ENCODE measurements at regions not wholly inside any gene's neighbourhood (a gene's known extent, or its start where the extent isn't known, plus 50 kb on each side); places are given as distances from the start of the nearest gene placed in this dataset.

GRCh38 chr1:57683037-57683942 is 259.4 kb upstream of the DAB1 start:
- H3K4me3 Mint-ChIP-seq (ENCODE audit: unreplicated experiment): no peak overlapping the region
- DNase-seq (ENCODE audit: low spot score): no peak
- H3K36me3 Mint-ChIP-seq (ENCODE audit: low read depth): peaks cover 4% of the 10 kb centered on the region
- H3K27ac Mint-ChIP-seq (ENCODE audit: unreplicated experiment): no peak overlapping the region
- H3K27me3 Mint-ChIP-seq (ENCODE audit: low read depth): peaks cover 3% of the 10 kb centered on the region
- H3K4me1 Mint-ChIP-seq (ENCODE audit: low read depth): no peaks in the 10 kb centered on the region
- TF ChIP-seq, protein P1, sequence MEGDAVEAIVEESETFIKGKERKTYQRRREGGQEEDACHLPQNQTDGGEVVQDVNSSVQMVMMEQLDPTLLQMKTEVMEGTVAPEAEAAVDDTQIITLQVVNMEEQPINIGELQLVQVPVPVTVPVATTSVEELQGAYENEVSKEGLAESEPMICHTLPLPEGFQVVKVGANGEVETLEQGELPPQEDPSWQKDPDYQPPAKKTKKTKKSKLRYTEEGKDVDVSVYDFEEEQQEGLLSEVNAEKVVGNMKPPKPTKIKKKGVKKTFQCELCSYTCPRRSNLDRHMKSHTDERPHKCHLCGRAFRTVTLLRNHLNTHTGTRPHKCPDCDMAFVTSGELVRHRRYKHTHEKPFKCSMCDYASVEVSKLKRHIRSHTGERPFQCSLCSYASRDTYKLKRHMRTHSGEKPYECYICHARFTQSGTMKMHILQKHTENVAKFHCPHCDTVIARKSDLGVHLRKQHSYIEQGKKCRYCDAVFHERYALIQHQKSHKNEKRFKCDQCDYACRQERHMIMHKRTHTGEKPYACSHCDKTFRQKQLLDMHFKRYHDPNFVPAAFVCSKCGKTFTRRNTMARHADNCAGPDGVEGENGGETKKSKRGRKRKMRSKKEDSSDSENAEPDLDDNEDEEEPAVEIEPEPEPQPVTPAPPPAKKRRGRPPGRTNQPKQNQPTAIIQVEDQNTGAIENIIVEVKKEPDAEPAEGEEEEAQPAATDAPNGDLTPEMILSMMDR (IDR thresholded peaks at IDR 0.05): no peak
- peaks cover 22% of the 10 kb centered on the region for H3K9me3 Mint-ChIP-seq (ENCODE audit: low read depth)

- H3K4me1 Mint-ChIP-seq (ENCODE audit: low read depth): no peaks in the 10 kb centered on the region
- peaks cover 3% of the 10 kb centered on the region for H3K27me3 Mint-ChIP-seq (ENCODE audit: low read depth)
- DNase-seq (ENCODE audit: low spot score): no peak
- TF ChIP-seq, protein P1 (IDR thresholded peaks at IDR 0.05): no peak
- H3K36me3 Mint-ChIP-seq (ENCODE audit: low read depth): no peaks in the 10 kb centered on the region
- no peak overlapping the region for H3K27ac Mint-ChIP-seq (ENCODE audit: unreplicated experiment)
- H3K9me3 Mint-ChIP-seq (ENCODE audit: low read depth): peaks cover 2% of the 10 kb centered on the region
- H3K4me3 Mint-ChIP-seq (ENCODE audit: unreplicated experiment): no peak overlapping the region
These were observed 254.3 kb upstream of the DAB1 start for GRCh38 chr1:57678138-57678537.

- Mint-ChIP-seq H3K9me3 (ENCODE audit: low read depth) (peaks cover 5% of the 10 kb centered on the region), H3K27me3 (ENCODE audit: low read depth) (peaks cover 4% of the 10 kb centered on the region), H3K36me3 (ENCODE audit: low read depth) (no peaks in the 10 kb centered on the region), H3K4me3 (ENCODE audit: unreplicated experiment) (no peak overlapping the region), H3K27ac (ENCODE audit: unreplicated experiment) (no peak overlapping the region), H3K4me1 (ENCODE audit: low read depth) (no peaks in the 10 kb centered on the region)
- TF ChIP-seq, protein P1 (IDR thresholded peaks at IDR 0.05): no peak
- DNase-seq (ENCODE audit: low spot score): no peak
These were observed 251.9 kb upstream of the DAB1 start for GRCh38 chr1:57675776-57676175.

DNA sequence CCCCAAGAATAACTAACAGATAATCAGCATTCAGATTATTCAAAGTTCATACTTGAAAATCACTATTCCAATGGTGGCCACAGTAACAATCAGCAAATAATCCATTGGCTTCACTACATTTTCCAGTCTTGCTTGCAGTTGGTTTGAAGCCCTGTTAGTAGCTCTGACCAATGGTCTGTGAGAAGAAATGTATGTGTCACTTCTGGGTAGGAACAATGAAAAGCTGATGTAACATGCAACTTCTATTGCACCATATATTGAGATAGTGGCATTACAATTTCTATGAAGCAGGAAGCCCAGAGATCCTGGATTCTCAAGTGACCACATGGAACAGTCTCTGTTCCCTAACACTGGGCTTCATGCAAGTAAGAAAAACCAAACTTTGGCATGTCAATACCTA is 250.9 kb upstream of the DAB1 start:
- Mint-ChIP-seq H3K36me3 (ENCODE audit: low read depth) (no peaks in the 10 kb centered on the region), H3K9me3 (ENCODE audit: low read depth) (peaks cover 5% of the 10 kb centered on the region), H3K4me3 (ENCODE audit: unreplicated experiment) (no peak overlapping the region), H3K27ac (ENCODE audit: unreplicated experiment) (no peak overlapping the region), H3K27me3 (ENCODE audit: low read depth) (peaks cover 9% of the 10 kb centered on the region), H3K4me1 (ENCODE audit: low read depth) (no peaks in the 10 kb centered on the region)
- TF ChIP-seq, protein P1 (IDR thresholded peaks at IDR 0.05): no peak
- DNase-seq (ENCODE audit: low spot score): no peak

DNA sequence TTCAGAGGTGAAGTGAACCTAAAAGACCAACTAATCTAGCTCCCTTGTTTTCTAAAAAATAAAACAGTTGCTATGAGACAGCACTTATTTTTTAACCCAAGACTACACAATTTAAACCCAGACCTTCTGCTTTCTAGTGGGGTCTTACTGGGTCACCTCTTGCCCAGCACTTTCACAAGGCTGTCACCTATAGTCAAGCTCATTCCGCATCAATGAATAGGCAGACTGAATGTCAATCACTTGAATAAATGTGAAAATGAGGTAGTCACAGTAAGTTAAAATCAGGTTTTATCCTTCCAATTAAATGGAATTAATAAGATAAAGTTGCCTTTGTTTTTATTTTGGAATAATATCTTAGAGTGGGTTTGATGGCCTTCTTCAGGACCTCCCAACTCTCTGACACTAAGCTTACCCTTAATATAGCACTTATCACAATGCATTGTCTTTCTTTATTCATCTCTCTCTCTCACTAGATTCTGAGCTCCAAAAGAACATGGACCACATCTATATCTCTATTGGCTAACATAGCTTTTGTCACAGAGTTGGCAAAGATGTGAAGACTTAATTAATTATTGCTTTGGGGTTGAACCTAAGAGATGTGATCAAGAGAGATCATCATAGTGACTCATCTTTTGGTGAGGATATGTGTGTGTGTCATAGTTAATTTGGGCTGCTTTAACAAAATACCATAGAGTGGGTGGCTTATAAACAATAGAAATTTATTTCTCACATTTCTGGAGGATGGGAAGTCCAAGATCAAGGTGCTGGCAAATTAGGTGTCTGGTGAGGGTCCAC is 248.7 kb upstream of the DAB1 start:
- Mint-ChIP-seq H3K27me3 (ENCODE audit: low read depth) (peaks cover 7% of the 10 kb centered on the region), H3K36me3 (ENCODE audit: low read depth) (no peaks in the 10 kb centered on the region), H3K27ac (ENCODE audit: unreplicated experiment) (no peak overlapping the region), H3K9me3 (ENCODE audit: low read depth) (peaks cover 3% of the 10 kb centered on the region), H3K4me3 (ENCODE audit: unreplicated experiment) (no peak overlapping the region), H3K4me1 (ENCODE audit: low read depth) (no peaks in the 10 kb centered on the region)
- TF ChIP-seq, protein P1 (IDR thresholded peaks at IDR 0.05): no peak
- DNase-seq (ENCODE audit: low spot score): no peak

Data from chondrocyte (in vitro differentiated cells).